ENCODE measurements at regions not wholly inside any gene's neighbourhood (a gene's known extent, or its start where the extent isn't known, plus 50 kb on each side); places are given as distances from the start of the nearest gene placed in this dataset.

DNA sequence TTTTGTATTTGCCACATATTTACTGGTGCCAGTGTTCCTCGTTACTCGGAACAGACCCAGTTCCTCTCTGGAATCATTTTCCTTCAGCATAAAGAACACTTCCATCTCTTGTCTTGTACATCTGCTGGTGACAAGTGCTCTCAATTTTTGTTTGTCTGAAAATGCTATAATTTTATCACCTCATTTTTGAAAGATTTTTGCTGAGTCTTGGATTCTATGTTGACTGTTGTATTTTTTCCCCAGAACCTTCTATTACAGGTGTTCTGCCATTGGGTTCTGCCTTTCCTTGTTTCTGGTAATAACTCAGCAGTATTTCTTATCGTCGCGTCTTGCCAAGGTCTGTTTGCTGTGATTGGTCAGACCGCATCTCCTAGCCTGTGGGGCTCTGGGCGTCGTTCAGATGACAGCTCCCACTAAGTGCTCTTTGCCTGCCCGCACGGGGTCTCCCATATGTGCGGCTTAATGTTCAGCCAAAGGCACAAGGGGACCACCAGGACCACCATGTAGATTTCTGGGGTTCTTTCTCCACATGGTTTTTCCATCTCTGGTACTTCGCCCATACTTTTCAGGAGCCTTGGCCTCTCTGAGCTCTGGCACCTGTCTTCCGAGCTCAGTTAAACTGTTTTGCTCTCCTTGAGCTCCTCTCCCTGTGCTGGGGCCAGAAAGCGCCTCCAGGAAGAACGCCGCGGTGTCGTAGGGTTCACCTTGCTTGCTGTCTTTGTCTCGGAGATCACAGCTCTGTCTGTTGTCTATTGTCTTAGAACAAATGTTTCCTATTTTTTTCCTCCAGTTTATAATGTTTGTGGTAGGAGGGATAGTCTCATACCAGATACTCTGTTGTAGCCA is 80.0 kb downstream of the METRNL start:
- TF ChIP-seq, protein P1, sequence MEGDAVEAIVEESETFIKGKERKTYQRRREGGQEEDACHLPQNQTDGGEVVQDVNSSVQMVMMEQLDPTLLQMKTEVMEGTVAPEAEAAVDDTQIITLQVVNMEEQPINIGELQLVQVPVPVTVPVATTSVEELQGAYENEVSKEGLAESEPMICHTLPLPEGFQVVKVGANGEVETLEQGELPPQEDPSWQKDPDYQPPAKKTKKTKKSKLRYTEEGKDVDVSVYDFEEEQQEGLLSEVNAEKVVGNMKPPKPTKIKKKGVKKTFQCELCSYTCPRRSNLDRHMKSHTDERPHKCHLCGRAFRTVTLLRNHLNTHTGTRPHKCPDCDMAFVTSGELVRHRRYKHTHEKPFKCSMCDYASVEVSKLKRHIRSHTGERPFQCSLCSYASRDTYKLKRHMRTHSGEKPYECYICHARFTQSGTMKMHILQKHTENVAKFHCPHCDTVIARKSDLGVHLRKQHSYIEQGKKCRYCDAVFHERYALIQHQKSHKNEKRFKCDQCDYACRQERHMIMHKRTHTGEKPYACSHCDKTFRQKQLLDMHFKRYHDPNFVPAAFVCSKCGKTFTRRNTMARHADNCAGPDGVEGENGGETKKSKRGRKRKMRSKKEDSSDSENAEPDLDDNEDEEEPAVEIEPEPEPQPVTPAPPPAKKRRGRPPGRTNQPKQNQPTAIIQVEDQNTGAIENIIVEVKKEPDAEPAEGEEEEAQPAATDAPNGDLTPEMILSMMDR (IDR thresholded peaks at IDR 0.05; ENCODE audit: insufficient read depth, low read depth, low read length, missing control alignments), result no peak
- H3K4me3 ChIP-seq (ENCODE audit: low read depth, low read length), result no peak overlapping the region
- DNase-seq (ENCODE audit: low read depth), result no peak

DNA sequence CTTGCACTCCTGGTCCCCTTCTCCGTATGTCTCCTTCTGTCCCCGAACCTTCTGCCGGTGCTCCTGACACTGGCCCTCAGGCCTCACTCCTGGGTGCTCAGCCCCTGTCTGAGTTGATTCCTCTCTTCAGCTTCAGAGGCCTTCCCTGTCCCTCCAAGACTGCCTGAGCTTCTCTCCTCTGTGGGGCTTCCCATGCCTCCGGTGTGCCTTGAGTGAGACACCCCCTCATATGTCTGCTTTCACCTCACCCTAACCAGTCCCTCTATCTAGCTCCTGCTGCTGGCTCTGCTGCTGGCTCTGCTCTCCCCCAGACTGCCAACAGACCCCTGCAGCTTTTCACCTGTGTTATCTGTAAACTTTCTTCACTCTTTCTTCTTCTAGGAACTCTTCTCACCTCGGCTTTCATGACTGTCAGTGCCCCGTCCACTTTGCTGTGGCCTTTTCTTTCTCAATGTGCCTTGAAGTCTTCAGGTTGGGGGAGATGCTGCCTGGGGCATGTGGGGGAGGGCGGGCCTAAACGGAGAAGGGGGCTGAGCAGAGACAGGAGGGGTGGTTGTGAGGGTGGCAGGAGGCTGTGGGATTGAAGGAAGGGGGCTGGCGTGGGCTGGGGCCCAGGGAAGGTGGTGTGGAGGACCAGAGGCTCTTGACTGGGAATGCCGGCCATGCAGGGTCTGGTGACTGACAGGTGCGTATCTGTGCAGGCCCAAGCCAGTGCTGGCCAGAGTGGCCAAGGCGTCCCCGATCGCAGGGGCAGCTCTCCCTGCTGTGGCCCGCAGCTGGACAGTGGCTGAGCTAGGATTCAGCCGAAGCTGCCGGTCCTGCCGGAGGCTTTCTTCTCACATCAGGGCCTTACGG is 81.3 kb downstream of the METRNL start:
- no peak for DNase-seq (ENCODE audit: low read depth)
- TF ChIP-seq, protein P1 (IDR thresholded peaks at IDR 0.05; ENCODE audit: insufficient read depth, low read depth, low read length, missing control alignments), result no peak
- H3K4me3 ChIP-seq (ENCODE audit: low read depth, low read length), result no peak overlapping the region

DNA sequence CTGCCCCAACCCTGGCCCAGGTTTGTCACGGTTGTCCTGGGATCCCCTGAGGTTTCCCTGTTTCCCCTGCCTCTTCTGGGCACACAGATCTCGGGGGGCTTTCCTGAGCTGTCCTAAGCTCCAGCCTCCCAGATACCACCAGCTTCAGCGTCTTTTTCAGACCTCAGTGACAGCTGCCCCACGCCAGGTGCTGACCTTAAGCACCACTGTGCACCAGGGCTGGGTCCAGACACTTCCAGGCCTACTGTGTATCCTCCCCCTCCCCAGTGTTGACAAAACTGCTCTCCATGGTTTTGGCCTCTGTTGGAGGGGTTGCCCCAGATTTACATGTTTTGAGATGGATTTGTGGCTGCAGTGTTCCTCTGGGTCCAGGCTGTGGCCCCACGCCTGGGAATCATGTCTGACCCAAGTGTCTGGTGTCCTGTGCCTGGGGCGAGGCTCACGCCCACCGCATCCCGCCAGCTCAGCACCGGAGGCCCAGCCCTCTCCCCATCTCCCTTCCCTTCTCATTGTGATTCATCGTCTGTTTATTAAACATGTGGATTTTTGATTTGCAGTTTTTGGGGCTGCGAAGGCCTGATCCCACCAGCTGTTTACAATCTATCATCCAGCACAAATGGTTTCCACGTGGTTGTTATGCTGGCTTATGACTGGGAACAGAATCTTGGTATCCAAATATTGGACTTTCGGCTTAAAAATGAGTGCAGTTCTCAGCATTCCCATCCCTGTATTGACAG is 82.1 kb downstream of the METRNL start:
- no peak for DNase-seq (ENCODE audit: low read depth)
- no peak overlapping the region for H3K4me3 ChIP-seq (ENCODE audit: low read depth, low read length)
- TF ChIP-seq, protein P1 (IDR thresholded peaks at IDR 0.05; ENCODE audit: insufficient read depth, low read depth, low read length, missing control alignments), result no peak

DNA sequence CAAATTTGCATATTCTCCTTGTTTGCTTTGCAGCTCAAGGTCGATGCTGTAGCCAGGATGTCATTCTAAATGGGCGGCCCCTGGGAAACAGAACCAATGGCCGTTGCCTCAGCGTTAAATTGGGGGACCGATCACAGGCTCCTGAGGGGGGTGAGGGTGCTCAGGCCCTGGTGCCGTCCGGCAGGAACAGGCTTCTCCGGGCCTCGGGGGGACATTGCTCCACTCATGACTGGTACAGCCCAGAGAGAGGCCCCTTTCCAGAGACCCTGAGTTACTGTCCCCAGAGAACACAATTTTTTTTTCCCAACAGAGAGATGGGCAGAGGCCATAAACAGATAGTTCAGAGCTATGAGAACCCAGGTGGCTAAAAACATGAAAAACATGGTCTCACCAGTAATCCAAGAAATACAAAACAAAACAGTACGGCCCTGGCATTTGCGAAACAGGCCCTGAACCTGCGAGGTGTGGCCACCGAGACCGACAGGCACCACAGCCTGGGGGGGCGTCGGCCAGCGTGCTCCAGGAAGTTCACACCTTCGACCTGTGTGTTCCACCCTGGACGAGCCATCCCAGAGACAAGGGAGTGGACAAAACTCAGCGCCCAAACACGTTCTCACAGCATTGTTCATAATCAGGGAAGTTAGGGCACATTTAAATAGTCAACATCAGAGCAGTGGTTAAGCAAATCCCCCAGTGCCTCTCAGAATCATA is 82.8 kb downstream of the METRNL start:
- no peak overlapping the region for H3K4me3 ChIP-seq (ENCODE audit: low read depth, low read length)
- DNase-seq (ENCODE audit: low read depth), result no peak
- TF ChIP-seq, protein P1 (IDR thresholded peaks at IDR 0.05; ENCODE audit: insufficient read depth, low read depth, low read length, missing control alignments), result no peak

DNA sequence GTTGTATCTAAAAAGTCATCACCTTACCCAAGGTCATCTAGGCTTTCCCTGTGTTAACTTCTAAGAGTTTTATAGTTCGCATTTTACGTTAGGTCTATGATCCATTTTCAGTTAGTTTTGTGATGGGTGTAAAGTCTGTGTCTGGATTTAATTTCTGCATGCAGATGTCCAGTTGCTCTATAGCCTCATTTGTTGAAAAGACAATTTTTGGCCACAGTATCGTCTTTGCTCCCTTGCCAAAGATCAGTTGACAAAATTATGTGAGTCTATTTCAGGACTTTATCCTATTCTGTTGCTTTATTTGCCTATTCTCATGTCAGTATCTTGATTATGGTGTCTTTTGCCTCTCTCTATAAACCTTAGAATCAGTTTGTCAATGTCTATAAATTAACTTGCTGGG is 85.1 kb downstream of the METRNL start:
- TF ChIP-seq, protein P1 (IDR thresholded peaks at IDR 0.05; ENCODE audit: insufficient read depth, low read depth, low read length, missing control alignments), result no peak
- H3K4me3 ChIP-seq (ENCODE audit: low read depth, low read length), result no peak overlapping the region
- DNase-seq (ENCODE audit: low read depth), result no peak

All from GM12865 (cell line).